Activated CD4-positive, alpha-beta T cell treated with anti-CD3 and anti-CD28 coated beads for 36 hours (primary cell): ENCODE measurements at regions not wholly inside any gene's neighbourhood (a gene's known extent, or its start where the extent isn't known, plus 50 kb on each side); places are given as distances from the start of the nearest gene placed in this dataset.
A peak's percentile ranks its signal among the peaks of the same experiment; 100 is the strongest.
"Not testable (repeated sequence)": the region's sequence is repeated elsewhere in the genome, so short reads cannot be mapped to it uniquely, and the experiment has no call there.

ENCODE experiments used
- ATAC-seq: fragments of 200-7000 bp; cut with Tn5 transposase; one replicate; pipeline ENCODE4 v1.10.0; 2021; ENCODE audit warnings: mild to moderate bottlenecking, moderate library complexity
- CTCF ChIA-PET: fragments of 350-600 bp; sonication (Branson Sonifier 250); formaldehyde crosslinking; loops from one replicate; lab custom pipeline; 2021; ENCODE audit warnings: antibody characterized with exemption; lab: Charles Lee
- POLR2A ChIA-PET: fragments of 350-600 bp; sonication (Branson Sonifier 250); formaldehyde crosslinking; loops from one replicate; lab custom pipeline; 2021; ENCODE audit warnings: antibody characterized with exemption, inconsistent platforms; lab: Charles Lee
- DNase-seq: peaks from one replicate; pipeline ENCODE4 v3.0.0-alpha.2; 2020
- H3K27ac Mint-ChIP-seq: one replicate; pipeline ENCODE4 v1.8.0; 2021; ENCODE audit warnings: mixed read lengths
- H3K27me3 Mint-ChIP-seq: one replicate; pipeline ENCODE4 v1.8.0; 2021; ENCODE audit warnings: mixed read lengths
- H3K36me3 Mint-ChIP-seq: one replicate; pipeline ENCODE4 v1.8.0; 2021; ENCODE audit warnings: low read depth, mixed read lengths
- H3K4me1 Mint-ChIP-seq: one replicate; pipeline ENCODE4 v1.8.0; 2021; ENCODE audit warnings: mixed read lengths
- H3K4me3 Mint-ChIP-seq: one replicate; pipeline ENCODE4 v1.8.0; 2021; ENCODE audit warnings: mild to moderate bottlenecking, moderate library complexity, mixed read lengths
- H3K9me3 Mint-ChIP-seq: one replicate; pipeline ENCODE4 v1.8.0; 2021; ENCODE audit warnings: low read depth, mixed read lengths
- intact Hi-C, 2 experiments: fragments of 100-400 bp; cut with DNase I in 1 of 2; cut with micrococcal nuclease in 1 of 2; formaldehyde crosslinking; loops; one replicate each; pipeline versions ENCODE4 v1.14.2 to v1.15.1; 2022 to 2024; cut with DNase I, micrococcal nuclease

DNA sequence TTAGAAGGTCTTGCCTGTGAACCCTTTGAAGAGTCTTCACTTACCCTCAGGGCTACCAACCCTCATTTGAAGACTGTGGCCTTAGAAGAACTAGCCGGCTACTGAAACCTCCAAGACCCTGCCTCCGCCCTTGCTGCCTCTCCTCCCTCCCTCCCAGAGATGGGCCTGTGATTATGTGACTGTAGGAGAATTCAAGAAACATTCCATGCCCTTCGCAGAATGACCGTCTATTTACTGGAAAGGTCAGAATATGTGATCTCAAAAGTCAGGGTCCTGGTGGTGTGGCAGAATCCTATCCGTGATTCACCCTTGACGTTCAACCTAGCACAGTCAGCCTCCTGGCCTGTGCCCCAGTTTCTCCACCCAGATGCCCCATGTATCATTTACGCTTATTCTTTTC is 109.6 kb downstream of the CTNND1 start:
- CTCF ChIA-PET = no interaction called here
- no peak for ATAC-seq
- DNase-seq = no peak
- Mint-ChIP-seq H3K36me3 (no peaks in the 10 kb centered on the region), H3K27ac (no peak overlapping the region), H3K9me3 (no peaks in the 10 kb centered on the region), H3K27me3 (peaks cover 3% of the 10 kb centered on the region), H3K4me3 (no peak overlapping the region), H3K4me1 (no peaks in the 10 kb centered on the region)
- POLR2A ChIA-PET = no interaction called here
- intact Hi-C loops = no loop called here

DNA sequence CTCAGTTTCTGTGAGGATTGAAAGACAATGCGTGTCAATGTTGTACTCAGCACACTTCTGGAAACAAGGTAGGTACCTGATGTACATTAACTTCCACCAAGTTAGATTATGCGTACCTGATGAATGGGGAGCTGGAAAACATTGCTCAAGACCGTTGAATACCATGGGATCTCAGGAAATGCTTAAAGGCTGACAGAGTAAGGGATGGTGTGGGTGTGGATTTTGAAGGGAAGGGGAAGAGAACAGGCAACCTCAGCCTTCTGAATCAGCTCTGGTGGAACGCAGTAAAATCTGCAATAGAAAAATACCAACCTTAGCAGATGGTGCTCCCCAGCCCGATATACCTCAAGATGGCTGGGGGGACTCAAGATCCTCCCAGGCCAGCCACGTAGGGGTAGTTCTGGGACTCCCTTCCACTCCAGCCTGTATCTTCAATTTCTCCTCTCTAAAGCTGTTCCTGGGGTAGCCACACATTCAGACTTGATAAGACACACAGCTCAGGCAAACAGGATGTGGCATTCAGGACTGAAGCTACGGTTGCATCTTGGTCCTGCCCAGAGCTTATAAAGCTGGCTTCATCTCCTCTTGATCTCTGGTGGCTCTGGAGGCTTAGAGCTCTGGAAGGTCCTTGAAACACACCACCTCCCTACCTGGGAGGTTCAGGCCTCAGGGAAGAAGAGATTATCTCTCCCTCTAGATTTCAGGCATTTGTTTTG is 111.8 kb downstream of the CTNND1 start:
- H3K27me3 Mint-ChIP-seq = peaks cover 6% of the 10 kb centered on the region
- H3K4me3 Mint-ChIP-seq = no peak overlapping the region
- ChIA-PET CTCF (interaction anchor here (0.6 kb wide), 1 partner anchor 923 kb away, joined by 3 read pairs; no protein-coding TSS in a partner anchor), POLR2A (no interaction called here)
- intact Hi-C loops = no loop called here
- no peaks in the 10 kb centered on the region for H3K4me1 Mint-ChIP-seq
- DNase-seq (no peak), ATAC-seq (no peak)
- H3K27ac Mint-ChIP-seq = no peak overlapping the region
- H3K9me3 Mint-ChIP-seq = no peaks in the 10 kb centered on the region
- H3K36me3 Mint-ChIP-seq = no peaks in the 10 kb centered on the region

- Mint-ChIP-seq H3K27me3 (peaks cover 6% of the 10 kb centered on the region), H3K9me3 (no peaks in the 10 kb centered on the region), H3K36me3 (no peaks in the 10 kb centered on the region), H3K27ac (no peak overlapping the region), H3K4me1 (no peaks in the 10 kb centered on the region), H3K4me3 (no peak overlapping the region)
- DNase-seq (no peak), ATAC-seq (no peak)
- ChIA-PET POLR2A (no interaction called here), CTCF (interaction anchor here (0.9 kb wide), 1 partner anchor 10 kb away, joined by 3 read pairs; no protein-coding TSS in a partner anchor)
- intact Hi-C loops = no loop called here
Measured at GRCh38 chr11:57874981-57875380, 113.4 kb downstream of the CTNND1 start.

DNA sequence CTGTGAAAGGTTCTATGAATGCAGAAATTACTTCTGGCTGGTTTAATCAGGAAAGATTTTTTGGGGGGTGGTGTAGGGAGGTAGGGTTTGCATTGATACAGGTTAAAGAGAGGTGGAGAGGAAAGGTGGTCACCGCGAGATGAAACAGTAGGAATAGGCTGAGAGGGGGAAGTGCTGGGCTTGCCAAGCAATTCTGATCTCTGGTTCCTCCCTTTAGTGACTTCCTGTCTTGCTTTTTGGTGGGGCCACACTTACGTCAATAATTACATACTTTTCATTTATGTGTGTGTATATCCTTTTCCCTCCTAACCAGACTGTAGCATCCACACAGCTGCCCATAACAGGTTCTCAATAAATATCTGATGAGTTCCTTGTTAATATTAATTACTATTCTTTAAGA is 120.0 kb downstream of the CTNND1 start:
- no peak overlapping the region for H3K4me3 Mint-ChIP-seq
- CTCF ChIA-PET = no interaction called here
- H3K36me3 Mint-ChIP-seq = no peaks in the 10 kb centered on the region
- H3K27ac Mint-ChIP-seq = no peak overlapping the region
- ATAC-seq = no peak
- POLR2A ChIA-PET = no interaction called here
- intact Hi-C loops = no loop called here
- peaks cover 3% of the 10 kb centered on the region for H3K27me3 Mint-ChIP-seq
- no peaks in the 10 kb centered on the region for H3K9me3 Mint-ChIP-seq
- no peaks in the 10 kb centered on the region for H3K4me1 Mint-ChIP-seq
- DNase-seq = no peak

GRCh38 chr11:57883630-57884029 is 122.0 kb downstream of the CTNND1 start:
- POLR2A ChIA-PET = no interaction called here
- Mint-ChIP-seq H3K27ac (no peak overlapping the region), H3K4me1 (no peaks in the 10 kb centered on the region), H3K4me3 (no peak overlapping the region), H3K27me3 (no peaks in the 10 kb centered on the region), H3K9me3 (no peaks in the 10 kb centered on the region), H3K36me3 (no peaks in the 10 kb centered on the region)
- DNase-seq (no peak), ATAC-seq (no peak)
- intact Hi-C loops = no loop called here
- CTCF ChIA-PET = no interaction called here

GRCh38 chr11:57885298-57886050 is 123.9 kb downstream of the CTNND1 start:
- peaks cover under 1% of the 10 kb centered on the region for H3K27me3 Mint-ChIP-seq
- H3K9me3 Mint-ChIP-seq = no peaks in the 10 kb centered on the region
- DNase-seq (peak; percentile 27), ATAC-seq (no peak)
- no peak overlapping the region for H3K27ac Mint-ChIP-seq
- intact Hi-C loops = no loop called here
- ChIA-PET CTCF (interaction anchor here (0.8 to 0.9 kb wide), 2 partner anchors 10 to 903 kb away, joined by 3 read pairs; no protein-coding TSS in a partner anchor), POLR2A (no interaction called here)
- no peaks in the 10 kb centered on the region for H3K36me3 Mint-ChIP-seq
- no peak overlapping the region for H3K4me3 Mint-ChIP-seq
- H3K4me1 Mint-ChIP-seq = no peaks in the 10 kb centered on the region

DNA sequence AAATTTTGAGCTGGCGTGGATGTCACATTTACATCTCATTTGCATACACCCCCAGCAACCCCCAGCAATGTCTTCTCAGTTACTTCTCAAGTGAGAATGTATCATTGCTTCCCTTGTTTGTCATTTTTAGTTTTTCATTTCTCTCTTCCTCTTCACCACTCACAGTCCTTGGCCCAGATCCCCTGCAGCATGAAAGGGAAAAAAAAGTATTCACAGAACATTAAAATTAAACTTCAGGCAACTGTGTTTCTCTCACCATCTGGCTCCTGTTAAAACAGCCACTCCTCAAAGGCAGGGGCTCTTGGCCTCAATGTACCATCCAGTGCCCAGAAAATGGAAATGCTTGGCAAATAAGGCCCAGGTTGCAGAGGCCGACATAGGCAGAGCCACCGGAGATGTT is 126.8 kb downstream of the CTNND1 start:
- POLR2A ChIA-PET = no interaction called here
- Mint-ChIP-seq H3K27ac (no peak overlapping the region), H3K4me3 (no peak overlapping the region), H3K4me1 (no peaks in the 10 kb centered on the region), H3K9me3 (no peaks in the 10 kb centered on the region), H3K36me3 (no peaks in the 10 kb centered on the region), H3K27me3 (peaks cover 6% of the 10 kb centered on the region)
- intact Hi-C loops = no loop called here
- CTCF ChIA-PET = no interaction called here
- no peak for ATAC-seq
- DNase-seq = no peak

DNA sequence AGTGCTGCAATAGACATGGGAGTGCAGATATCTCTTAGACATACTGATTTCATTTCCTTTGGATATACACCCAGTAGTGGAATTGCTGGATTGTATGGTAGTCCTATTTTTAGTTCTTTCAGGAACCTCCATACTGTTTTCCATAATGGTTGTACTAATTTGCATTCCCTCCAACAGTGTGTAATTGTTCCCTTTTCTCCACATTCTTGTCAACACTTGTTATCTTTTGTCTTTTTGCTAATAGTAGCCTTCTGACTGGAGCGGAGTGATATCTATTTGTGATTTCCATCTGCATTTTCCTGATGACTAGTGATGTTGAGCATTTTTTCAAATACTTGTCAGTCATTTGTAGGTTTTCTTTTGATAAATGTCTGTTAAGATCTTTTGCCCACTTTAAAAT is 128.9 kb downstream of the CTNND1 start:
- no peaks in the 10 kb centered on the region for H3K36me3 Mint-ChIP-seq
- H3K4me1 Mint-ChIP-seq = no peaks in the 10 kb centered on the region
- H3K27me3 Mint-ChIP-seq = peaks cover 9% of the 10 kb centered on the region
- intact Hi-C loops = no loop called here
- CTCF ChIA-PET = no interaction called here
- ATAC-seq (no peak), DNase-seq (no peak)
- no peak overlapping the region for H3K4me3 Mint-ChIP-seq
- POLR2A ChIA-PET = no interaction called here
- H3K27ac Mint-ChIP-seq = no peak overlapping the region
- H3K9me3 Mint-ChIP-seq = no peaks in the 10 kb centered on the region

GRCh38 chr11:57893200-57893599 is 130.5 kb upstream of the OR9Q1 start:
- H3K4me3 Mint-ChIP-seq, CTCF ChIA-PET, H3K27ac Mint-ChIP-seq, H3K36me3 Mint-ChIP-seq, POLR2A ChIA-PET, H3K4me1 Mint-ChIP-seq, DNase-seq, ATAC-seq, H3K9me3 Mint-ChIP-seq, intact Hi-C loops: not testable (repeated sequence)
- peaks cover 23% of the 10 kb centered on the region for H3K27me3 Mint-ChIP-seq

GRCh38 chr11:57896361-57897145 is 127.1 kb upstream of the OR9Q1 start:
- H3K36me3 Mint-ChIP-seq = no peaks in the 10 kb centered on the region
- intact Hi-C loops = loop anchor here in 1 of 2 experiments (5.0 kb wide), 1 partner anchor 124 kb away; no protein-coding TSS in a partner anchor
- no peak overlapping the region for H3K4me3 Mint-ChIP-seq
- POLR2A ChIA-PET = no interaction called here
- no peak for ATAC-seq
- H3K9me3 Mint-ChIP-seq = peaks cover 1% of the 10 kb centered on the region
- no peak overlapping the region for H3K27ac Mint-ChIP-seq
- peaks cover 3% of the 10 kb centered on the region for H3K4me1 Mint-ChIP-seq
- peaks cover 26% of the 10 kb centered on the region for H3K27me3 Mint-ChIP-seq
- CTCF ChIA-PET = interaction anchor here (0.7 kb wide), 1 partner anchor 8 kb away, joined by 3 read pairs; no protein-coding TSS in a partner anchor
- no peak for DNase-seq

DNA sequence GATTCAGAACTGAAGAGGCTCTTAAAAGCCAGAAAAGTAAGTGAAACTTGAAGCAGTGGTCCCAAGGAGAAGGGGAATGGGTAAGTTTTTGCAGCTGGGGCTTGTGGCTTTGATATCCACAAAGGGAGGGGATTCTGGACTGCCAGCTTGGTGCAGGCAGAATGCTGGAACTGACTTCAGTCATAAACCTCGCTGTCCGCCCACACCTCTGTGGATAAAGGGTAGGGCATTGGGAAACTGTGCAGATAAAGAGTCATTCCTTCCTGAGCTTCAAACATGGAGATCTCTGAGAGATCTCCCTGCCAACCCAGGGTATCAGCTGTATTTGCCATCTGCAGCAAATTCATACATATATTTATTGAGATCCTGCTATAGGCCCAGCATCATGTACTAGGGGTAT is 124.3 kb upstream of the OR9Q1 start:
- intact Hi-C loops = loop anchor here in 1 of 2 experiments (5.0 kb wide), 1 partner anchor 127 kb away; no protein-coding TSS in a partner anchor
- no peak overlapping the region for H3K4me3 Mint-ChIP-seq
- POLR2A ChIA-PET = no interaction called here

More for the DNA sequence above, 124.3 kb upstream of the OR9Q1 start:
- peaks cover 24% of the 10 kb centered on the region for H3K27me3 Mint-ChIP-seq
- H3K9me3 Mint-ChIP-seq = peaks cover 1% of the 10 kb centered on the region
- no peak for DNase-seq
- no peak overlapping the region for H3K27ac Mint-ChIP-seq
- H3K36me3 Mint-ChIP-seq = no peaks in the 10 kb centered on the region
- CTCF ChIA-PET = no interaction called here
- H3K4me1 Mint-ChIP-seq = peaks cover 3% of the 10 kb centered on the region
- ATAC-seq = no peak
